IMR-90 (cell line): ENCODE measurements at regions not wholly inside any gene's neighbourhood (a gene's known extent, or its start where the extent isn't known, plus 50 kb on each side); places are given as distances from the start of the nearest gene placed in this dataset.

Source experiments
- ATAC-seq: fragments of 200-7000 bp; cut with Tn5 transposase; 2 replicates; pipeline ENCODE4 v1.9.1; 2020; ENCODE audit warnings: low read depth, mild to moderate bottlenecking, moderate library complexity
- BruUV-seq: library from RNA; stranded (reverse); fragments of 400-500 nt; replicated peaks from 2 replicates; lab custom pipeline; 2021; lab: Mats Ljungman, UMichigan
- CTCF ChIA-PET: fragments of 300-600 bp; formaldehyde crosslinking; extraction: SDS; loops from one replicate; lab custom pipeline; 2021; ENCODE audit warnings: antibody characterized with exemption; lab: Yijun Ruan, JAX
- POLR2A ChIA-PET: fragments of 300-600 bp; sonication (Branson Sonifier 250); formaldehyde crosslinking; loops from one replicate; lab custom pipeline; 2022; ENCODE audit warnings: antibody characterized with exemption; ENCODE audit not compliant: unreplicated experiment; lab: Charles Lee
- DNase-seq: peaks from one replicate; pipeline ENCODE4 v3.0.0; 2013
- H2AFZ ChIP-seq: replicated peaks from 2 replicates; pipeline ENCODE3; 2013; ENCODE audit warnings: low read length, mild to moderate bottlenecking; ENCODE audit not compliant: poor library complexity
- H2AK5ac ChIP-seq: 2 replicates; pipeline ENCODE4 v1.6.1; 2013; ENCODE audit warnings: low read depth, low read length, inconsistent platforms
- H2AK9ac ChIP-seq: replicated peaks from 2 replicates; pipeline ENCODE3; 2013; ENCODE audit warnings: mild to moderate bottlenecking, low read depth, low read length, moderate library complexity; ENCODE audit not compliant: poor library complexity
- H2BK120ac ChIP-seq: 2 replicates; pipeline ENCODE4 v1.6.1; 2013; ENCODE audit warnings: low read depth, low read length, inconsistent platforms
- H2BK15ac ChIP-seq: 3 replicates; pipeline ENCODE4 v1.6.1; 2013; ENCODE audit warnings: low read depth, low read length, inconsistent platforms
- H2BK20ac ChIP-seq: 2 replicates; pipeline ENCODE4 v1.6.1; 2013; ENCODE audit warnings: low read depth, mild to moderate bottlenecking, inconsistent platforms, low read length, moderate library complexity
- H2BK5ac ChIP-seq: 2 replicates; pipeline ENCODE4 v1.6.1; 2013; ENCODE audit warnings: mild to moderate bottlenecking, low read depth, low read length, inconsistent platforms; ENCODE audit not compliant: poor library complexity, severe bottlenecking
- H3K14ac ChIP-seq: replicated peaks from 2 replicates; pipeline ENCODE4 v1.6.1; 2013; ENCODE audit warnings: low read depth, low read length, inconsistent platforms
- H3K18ac ChIP-seq: 2 replicates; pipeline ENCODE4 v1.6.1; 2013; ENCODE audit warnings: low read depth, low read length, control low read depth
- H3K23ac ChIP-seq: 2 replicates; pipeline ENCODE4 v1.6.1; 2013; ENCODE audit warnings: low read depth, low read length, inconsistent platforms
- H3K27ac ChIP-seq: 2 replicates; pipeline ENCODE4 v1.5.1; 2013; ENCODE audit warnings: mild to moderate bottlenecking, control low read depth, low read length; ENCODE audit not compliant: insufficient read depth
- H3K27me3 ChIP-seq: 2 replicates; pipeline ENCODE4 v1.6.1; 2013; ENCODE audit warnings: low read length; ENCODE audit not compliant: control insufficient read depth, insufficient read depth
- H3K36me3 ChIP-seq: 2 replicates; pipeline ENCODE4 v1.6.1; 2013; ENCODE audit warnings: low read length, mixed read lengths; ENCODE audit not compliant: control insufficient read depth, insufficient read depth
- H3K4ac ChIP-seq: 2 replicates; pipeline ENCODE4 v1.6.1; 2013; ENCODE audit warnings: low read depth, low read length, inconsistent platforms
- H3K4me1 ChIP-seq: 2 replicates; pipeline ENCODE4 v1.6.1; 2013; ENCODE audit warnings: low read length, mixed read lengths; ENCODE audit not compliant: control insufficient read depth, insufficient read depth
- H3K4me2 ChIP-seq: 2 replicates; pipeline ENCODE4 v1.6.1; 2013; ENCODE audit warnings: low read depth, mild to moderate bottlenecking, control low read depth, low read length, moderate library complexity
- H3K4me3 ChIP-seq: 2 replicates; pipeline ENCODE4 v1.5.1; 2013; ENCODE audit warnings: low read depth, mild to moderate bottlenecking, control low read depth, low read length, moderate library complexity; ENCODE audit not compliant: insufficient read depth
- H3K56ac ChIP-seq: 2 replicates; pipeline ENCODE4 v1.6.1; 2013; ENCODE audit warnings: low read length, inconsistent platforms; ENCODE audit not compliant: insufficient read depth; ENCODE audit errors: extremely low read depth
- H3K79me1 ChIP-seq, 2 experiments: 2 replicates each; pipeline ENCODE4 v1.6.1; 2013; ENCODE audit warnings: low read length in 2 of 2, inconsistent platforms in 1 of 2, low read depth in 1 of 2
- H3K9ac ChIP-seq: 2 replicates; pipeline ENCODE4 v1.6.1; 2013; ENCODE audit warnings: low read depth, low read length, control low read depth
- H3K9me1 ChIP-seq: 2 replicates; pipeline ENCODE4 v1.6.1; 2013; ENCODE audit warnings: low read length, inconsistent platforms; ENCODE audit not compliant: insufficient read depth
- H3K9me3 ChIP-seq: 2 replicates; pipeline ENCODE4 v1.6.1; 2013; ENCODE audit warnings: low read length; ENCODE audit not compliant: control insufficient read depth, insufficient read depth
- H4K20me1 ChIP-seq: 2 replicates; pipeline ENCODE4 v1.6.1; 2013; ENCODE audit warnings: low read length, inconsistent platforms; ENCODE audit not compliant: insufficient read depth
- H4K5ac ChIP-seq: 2 replicates; pipeline ENCODE4 v1.6.1; 2013; ENCODE audit warnings: mild to moderate bottlenecking, low read depth, low read length, control low read depth
- H4K8ac ChIP-seq, 2 experiments: 2 replicates each; pipeline ENCODE4 v1.6.1; 2013; ENCODE audit warnings: low read depth in 2 of 2, low read length in 2 of 2, control low read depth in 1 of 2, inconsistent platforms in 1 of 2
- H4K91ac ChIP-seq: 2 replicates; pipeline ENCODE4 v1.6.1; 2013; ENCODE audit warnings: low read depth, low read length, inconsistent platforms; ENCODE audit not compliant: insufficient read depth
- BHLHE40 ChIP-seq: fragments of 150-350 bp; IDR thresholded peaks from 2 replicates; pipeline ENCODE4 v1.6.1; 2016; ENCODE audit warnings: mild to moderate bottlenecking, low read depth, low read length
- CEBPB ChIP-seq: IDR thresholded peaks from 2 replicates; pipeline ENCODE4 v1.6.1; 2012; ENCODE audit warnings: low read depth, low read length, improper control_type of control experiment
- CHD1 ChIP-seq: IDR thresholded peaks from 2 replicates; pipeline ENCODE4 v1.6.1; 2012; ENCODE audit warnings: low read depth, low read length, improper control_type of control experiment
- CTCF ChIP-seq: conservative IDR thresholded peaks from 2 replicates; pipeline ENCODE4 v1.5.1; 2012; ENCODE audit warnings: mild to moderate bottlenecking, low read depth, low read length, improper control_type of control experiment
- ELK1 ChIP-seq: fragments of 150-350 bp; IDR thresholded peaks from 2 replicates; pipeline ENCODE4 v1.6.1; 2016; ENCODE audit warnings: low read depth, mild to moderate bottlenecking, low read length, moderate library complexity, borderline replicate concordance
- FOS ChIP-seq: fragments of 150-350 bp; IDR thresholded peaks from 2 replicates; pipeline ENCODE4 v1.6.1; 2016; ENCODE audit warnings: low read depth, low read length
- MAFK ChIP-seq: IDR thresholded peaks from 2 replicates; pipeline ENCODE4 v1.6.1; 2012; ENCODE audit warnings: low read depth, low read length, improper control_type of control experiment
- MXI1 ChIP-seq: IDR thresholded peaks from 2 replicates; pipeline ENCODE4 v1.6.1; 2012; ENCODE audit warnings: low read depth, mild to moderate bottlenecking, low read length, moderate library complexity, borderline replicate concordance
- RCOR1 ChIP-seq: IDR thresholded peaks from 2 replicates; pipeline ENCODE4 v1.6.1; 2012; ENCODE audit warnings: mild to moderate bottlenecking, low read length, improper control_type of control experiment; ENCODE audit not compliant: insufficient replicate concordance
- RFX5 ChIP-seq: IDR thresholded peaks from 2 replicates; pipeline ENCODE4 v1.8.0; 2012; ENCODE audit warnings: low read depth, mild to moderate bottlenecking, low read length, moderate library complexity
- USF2 ChIP-seq: fragments of 150-350 bp; IDR thresholded peaks from 2 replicates; pipeline ENCODE4 v1.6.1; 2017; ENCODE audit warnings: mild to moderate bottlenecking, antibody characterized with exemption, low read length, low read depth
- WGBS, 2 experiments: methylation state at CpG; one replicate each; pipeline versions ENCODE4 v1.1.5 to v1.1.7; 2013; ENCODE audit warnings: missing lambda C conversion rate in 2 of 2; ENCODE audit not compliant: insufficient read length in 1 of 2; ENCODE audit errors: extremely low coverage in 2 of 2; 5-methylcytosine and 5-hydroxymethylcytosine counted together
- dilution Hi-C: fragments of 300-500 bp; cut with HindIII; formaldehyde crosslinking; loops from one replicate; pipeline ENCODE4 v1.14.3; 2018; ENCODE audit warnings: low sequenced_read_pairs; ENCODE audit not compliant: unreplicated experiment
- in situ Hi-C: fragments of 300-500 bp; cut with MboI; formaldehyde crosslinking; loops from 3 replicates; pipeline ENCODE4 v1.14.3; 2019; ENCODE audit warnings: low sequenced_read_pairs, inconsistent platforms, mixed read lengths
- intact Hi-C: fragments of 100-400 bp; cut with micrococcal nuclease; formaldehyde crosslinking; loops from 2 replicates; pipeline ENCODE4 v1.10.0; 2022

- H3K4me2 ChIP-seq: no peak overlapping the region
- no peak overlapping the region for H3K14ac ChIP-seq
- H3K9me3 ChIP-seq: peaks cover 8% of the 10 kb centered on the region
- H2BK5ac ChIP-seq: no peak overlapping the region
- no peaks in the 10 kb centered on the region for H4K20me1 ChIP-seq
- no peak overlapping the region for H4K8ac ChIP-seq
- H3K18ac ChIP-seq: no peak overlapping the region
- H2BK15ac ChIP-seq: no peak overlapping the region
- H3K56ac ChIP-seq: no peak overlapping the region
- dilution Hi-C loops: no loop called here
- H4K5ac ChIP-seq: no peak overlapping the region
- ATAC-seq (no peak), DNase-seq (no peak)
- H3K4me1 ChIP-seq: no peaks in the 10 kb centered on the region
- H2BK120ac ChIP-seq: no peak overlapping the region
- no peak overlapping the region for H2BK20ac ChIP-seq
- H3K4ac ChIP-seq: no peak overlapping the region
- H3K9ac ChIP-seq: no peak overlapping the region
- H3K27ac ChIP-seq: no peak overlapping the region
- TF ChIP-seq ELK1 (no peak), RFX5 (no peak), MXI1 (no peak), CTCF (no peak), USF2 (no peak), MAFK (no peak), CHD1 (no peak), CEBPB (no peak), BHLHE40 (no peak), RCOR1 (no peak), FOS (no peak)
- H3K9me1 ChIP-seq: no peaks in the 10 kb centered on the region
- no peak overlapping the region for H3K23ac ChIP-seq
- no peaks in the 10 kb centered on the region for H3K79me1 ChIP-seq
- WGBS, 2 experiments: no CpG with 5 or more reads among the region's 3 CpGs
- intact Hi-C loops: no loop called here
- POLR2A ChIA-PET: no interaction called here
- CTCF ChIA-PET: no interaction called here
- no peak overlapping the region for H2AFZ ChIP-seq
- H3K4me3 ChIP-seq: no peak overlapping the region
- no peaks in the 10 kb centered on the region for H3K36me3 ChIP-seq
- no peaks in the 10 kb centered on the region for H3K27me3 ChIP-seq
- H4K91ac ChIP-seq: no peak overlapping the region
- no peak overlapping the region for H2AK9ac ChIP-seq
- in situ Hi-C loops: no loop called here
- H2AK5ac ChIP-seq: no peak overlapping the region
- no TSS peak for BruUV-seq
Observed at GRCh38 chr5:27845248-27845647, 806.9 kb upstream of the CDH9 start.
